ENCODE measurements at regions not wholly inside any gene's neighbourhood (a gene's known extent, or its start where the extent isn't known, plus 50 kb on each side); places are given as distances from the start of the nearest gene placed in this dataset.

DNA sequence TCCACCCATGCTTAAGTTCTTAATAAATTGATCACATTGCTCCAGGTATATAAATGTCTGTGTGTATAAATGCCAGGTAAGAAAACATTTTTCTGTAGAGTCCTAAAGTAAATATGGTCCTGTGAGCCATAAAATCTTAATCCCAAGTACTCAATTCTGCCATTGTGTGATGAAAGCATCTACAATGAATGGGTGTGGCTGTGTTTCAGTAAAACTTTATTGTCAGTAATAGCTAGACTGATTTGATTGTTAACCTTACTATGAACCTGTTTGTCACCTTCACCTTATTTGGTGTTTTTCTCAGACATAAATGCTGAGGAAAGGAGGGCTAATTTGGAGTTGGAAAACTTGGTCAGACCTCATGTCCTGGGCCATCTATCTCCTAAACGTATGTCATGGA, 683.5 kb upstream of the GRM7 start:
- intact Hi-C loops (cut with DNase I), result no loop called here
- no peaks in the 10 kb centered on the region for H3K36me3 ChIP-seq
- H3K27me3 ChIP-seq, result no peaks in the 10 kb centered on the region
- H3K4me3 ChIP-seq, result no peak overlapping the region
- ATAC-seq (no peak), DNase-seq (no peak)
- H3K27ac ChIP-seq, result no peak overlapping the region
- H3K9me3 ChIP-seq, result peaks cover 0 to 8% (median 0%) of the 10 kb centered on the region in 11 donors
- H3K4me1 ChIP-seq, result no peaks in the 10 kb centered on the region
- WGBS, 2 donors, result 74 to 78% methylated on average over 1 of the region's 1 CpG
- TF ChIP-seq, protein P1, sequence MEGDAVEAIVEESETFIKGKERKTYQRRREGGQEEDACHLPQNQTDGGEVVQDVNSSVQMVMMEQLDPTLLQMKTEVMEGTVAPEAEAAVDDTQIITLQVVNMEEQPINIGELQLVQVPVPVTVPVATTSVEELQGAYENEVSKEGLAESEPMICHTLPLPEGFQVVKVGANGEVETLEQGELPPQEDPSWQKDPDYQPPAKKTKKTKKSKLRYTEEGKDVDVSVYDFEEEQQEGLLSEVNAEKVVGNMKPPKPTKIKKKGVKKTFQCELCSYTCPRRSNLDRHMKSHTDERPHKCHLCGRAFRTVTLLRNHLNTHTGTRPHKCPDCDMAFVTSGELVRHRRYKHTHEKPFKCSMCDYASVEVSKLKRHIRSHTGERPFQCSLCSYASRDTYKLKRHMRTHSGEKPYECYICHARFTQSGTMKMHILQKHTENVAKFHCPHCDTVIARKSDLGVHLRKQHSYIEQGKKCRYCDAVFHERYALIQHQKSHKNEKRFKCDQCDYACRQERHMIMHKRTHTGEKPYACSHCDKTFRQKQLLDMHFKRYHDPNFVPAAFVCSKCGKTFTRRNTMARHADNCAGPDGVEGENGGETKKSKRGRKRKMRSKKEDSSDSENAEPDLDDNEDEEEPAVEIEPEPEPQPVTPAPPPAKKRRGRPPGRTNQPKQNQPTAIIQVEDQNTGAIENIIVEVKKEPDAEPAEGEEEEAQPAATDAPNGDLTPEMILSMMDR (IDR thresholded peaks at IDR 0.05), result no peak

DNA sequence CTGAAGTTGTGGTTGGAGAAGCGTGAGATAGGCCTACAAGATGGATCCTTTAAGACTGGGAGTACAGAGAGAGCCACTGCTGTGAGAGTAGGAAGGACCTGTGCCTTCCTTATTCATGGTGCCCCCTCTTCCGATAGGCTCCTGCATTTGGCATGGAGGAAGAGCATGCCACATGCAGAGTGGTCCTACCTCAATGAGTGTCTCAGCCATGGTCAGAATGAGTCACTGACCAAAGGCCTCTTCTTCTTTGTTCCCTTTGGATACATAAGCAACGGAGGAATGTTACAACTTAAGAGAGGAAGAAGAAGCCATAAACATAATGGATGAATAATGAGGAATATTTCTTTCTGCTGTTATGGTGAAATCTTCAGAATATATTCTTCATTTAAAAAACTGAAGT, 681.2 kb upstream of the GRM7 start:
- intact Hi-C loops (cut with DNase I), result no loop called here
- ATAC-seq, result no peak
- no peaks in the 10 kb centered on the region for H3K36me3 ChIP-seq
- no peak overlapping the region for H3K27ac ChIP-seq
- no peak overlapping the region for H3K4me3 ChIP-seq
- peaks cover 0 to 7% (median 0%) of the 10 kb centered on the region in 11 donors for H3K9me3 ChIP-seq
- 88 to 92% methylated on average over 3 of the region's 3 CpGs for WGBS, 2 donors
- no peak for DNase-seq
- no peaks in the 10 kb centered on the region for H3K4me1 ChIP-seq
- H3K27me3 ChIP-seq, result no peaks in the 10 kb centered on the region
- TF ChIP-seq, protein P1 (IDR thresholded peaks at IDR 0.05), result no peak

DNA sequence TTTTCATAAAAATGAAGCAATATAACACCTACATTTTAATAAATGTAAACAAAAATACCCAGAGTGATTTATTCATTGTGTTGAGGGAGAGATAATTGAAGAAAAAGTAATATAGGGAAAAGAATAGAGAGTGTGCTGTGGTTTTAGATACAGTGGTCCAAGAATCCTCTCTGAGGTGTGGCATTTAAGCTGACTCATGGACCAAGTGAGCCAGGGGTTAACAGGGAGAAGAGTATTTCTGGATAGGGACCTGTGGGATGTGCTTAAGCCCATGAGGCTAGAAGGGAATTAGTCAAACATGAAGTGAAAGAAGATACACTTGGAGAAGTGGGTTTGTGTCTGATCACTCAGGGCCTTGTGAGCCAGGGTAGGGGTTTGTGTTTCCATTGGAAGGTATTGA, 680.7 kb upstream of the GRM7 start:
- peaks cover 0 to 7% (median 0%) of the 10 kb centered on the region in 11 donors for H3K9me3 ChIP-seq
- no peaks in the 10 kb centered on the region for H3K27me3 ChIP-seq
- intact Hi-C loops (cut with DNase I), result no loop called here
- H3K36me3 ChIP-seq, result no peaks in the 10 kb centered on the region
- no peaks in the 10 kb centered on the region for H3K4me1 ChIP-seq
- no peak for ATAC-seq
- TF ChIP-seq, protein P1 (IDR thresholded peaks at IDR 0.05), result no peak
- no peak overlapping the region for H3K4me3 ChIP-seq
- DNase-seq, result no peak
- H3K27ac ChIP-seq, result no peak overlapping the region

DNA sequence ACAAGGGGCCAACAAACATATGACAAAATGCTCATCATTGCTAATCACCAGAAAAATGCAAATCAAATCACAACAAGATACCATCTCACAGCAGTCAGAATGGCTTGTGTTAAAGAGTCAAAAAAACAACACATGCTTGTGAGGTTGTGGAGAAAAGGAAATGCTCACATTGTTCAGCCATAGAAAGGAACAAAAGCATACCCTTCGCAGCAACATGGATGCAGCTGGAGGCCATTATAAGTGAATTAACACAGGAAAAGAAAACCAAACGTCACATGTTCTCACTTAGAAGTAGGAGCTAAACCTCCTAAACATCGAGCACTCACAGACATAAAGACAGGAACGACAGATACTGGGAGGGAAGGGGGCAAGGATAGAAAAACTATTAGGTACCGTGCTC, 678.4 kb upstream of the GRM7 start:
- TF ChIP-seq, protein P1 (IDR thresholded peaks at IDR 0.05), result no peak
- 53 to 54% methylated on average over 5 of the region's 5 CpGs for WGBS, 2 donors

DNA sequence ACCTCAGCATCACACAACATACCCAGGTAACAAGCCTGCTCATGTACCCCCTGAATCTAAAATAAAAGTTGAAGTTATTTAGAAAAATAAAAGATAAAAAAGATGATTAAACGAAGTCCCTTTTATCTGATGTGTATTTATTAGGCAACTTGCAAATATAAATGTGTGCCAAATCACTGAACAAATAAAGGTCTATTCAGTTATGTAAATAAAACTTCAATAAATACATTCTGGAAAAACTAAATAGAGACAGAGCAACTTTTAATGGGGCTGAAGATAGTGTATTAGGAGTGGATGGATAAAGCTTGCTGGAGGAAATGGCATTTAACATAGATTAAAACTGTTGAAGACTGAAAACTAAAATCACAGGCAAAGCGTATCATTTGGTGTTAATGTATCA, 678.0 kb upstream of the GRM7 start:
- 76 to 87% methylated on average over 2 of the region's 2 CpGs for WGBS, 2 donors
- no peak for DNase-seq
- H3K9me3 ChIP-seq, result peaks cover 0 to 2% (median 0%) of the 10 kb centered on the region in 11 donors
- H3K4me3 ChIP-seq, result no peak overlapping the region
- H3K4me1 ChIP-seq, result no peaks in the 10 kb centered on the region
- TF ChIP-seq, protein P1 (IDR thresholded peaks at IDR 0.05), result no peak
- no peak for ATAC-seq
- H3K27ac ChIP-seq, result no peak overlapping the region
- no peaks in the 10 kb centered on the region for H3K36me3 ChIP-seq
- H3K27me3 ChIP-seq, result no peaks in the 10 kb centered on the region
- intact Hi-C loops (cut with DNase I), result no loop called here

More for the DNA sequence above, 678.4 kb upstream of the GRM7 start:
- H3K36me3 ChIP-seq, result no peaks in the 10 kb centered on the region
- no peaks in the 10 kb centered on the region for H3K27me3 ChIP-seq
- intact Hi-C loops (cut with DNase I), result no loop called here
- H3K27ac ChIP-seq, result no peak overlapping the region
- no peak overlapping the region for H3K4me3 ChIP-seq
- no peaks in the 10 kb centered on the region for H3K4me1 ChIP-seq
- no peak for DNase-seq
- H3K9me3 ChIP-seq, result peaks cover 0 to 6% (median 0%) of the 10 kb centered on the region in 11 donors
- ATAC-seq, result no peak

All from heart right ventricle (tissue), 16 donors.